H9 (cell line): ENCODE measurements at regions not wholly inside any gene's neighbourhood (a gene's known extent, or its start where the extent isn't known, plus 50 kb on each side); places are given as distances from the start of the nearest gene placed in this dataset.

Experiments used
- DNase-seq: peaks from one replicate; pipeline ENCODE4 v3.0.0-alpha.2; 2017
- H2AFZ ChIP-seq: one replicate; pipeline ENCODE4 v1.6.1; 2013; ENCODE audit warnings: mild to moderate bottlenecking, low read length, control low read depth, moderate library complexity
- H2AK5ac ChIP-seq: 2 replicates; pipeline ENCODE4 v1.6.1; 2013; ENCODE audit warnings: low read length, control low read depth, mixed read lengths; ENCODE audit not compliant: insufficient read length
- H2BK120ac ChIP-seq: one replicate; pipeline ENCODE4 v1.6.1; 2013; ENCODE audit warnings: low read depth, mild to moderate bottlenecking, low read length, control low read depth, inconsistent platforms; ENCODE audit not compliant: poor library complexity, severe bottlenecking
- H2BK12ac ChIP-seq: 2 replicates; pipeline ENCODE4 v1.6.1; 2013; ENCODE audit warnings: low read length, control low read depth, mixed read lengths, low read depth; ENCODE audit not compliant: insufficient read length
- H2BK15ac ChIP-seq: 2 replicates; pipeline ENCODE4 v1.6.1; 2013; ENCODE audit warnings: low read depth, low read length, control low read depth
- H2BK20ac ChIP-seq: one replicate; pipeline ENCODE4 v1.6.1; 2013; ENCODE audit warnings: low read depth, mild to moderate bottlenecking, low read length, control low read depth, inconsistent platforms; ENCODE audit not compliant: poor library complexity, severe bottlenecking
- H2BK5ac ChIP-seq: 2 replicates; pipeline ENCODE4 v1.6.1; 2013; ENCODE audit warnings: low read length, control low read depth, mixed read lengths; ENCODE audit not compliant: insufficient read length
- H3K14ac ChIP-seq: 2 replicates; pipeline ENCODE4 v1.6.1; 2013; ENCODE audit warnings: low read length, control low read depth; ENCODE audit not compliant: insufficient read depth
- H3K18ac ChIP-seq: 2 replicates; pipeline ENCODE4 v1.6.1; 2013; ENCODE audit warnings: low read depth, mild to moderate bottlenecking, mixed read lengths, low read length, control low read depth; ENCODE audit not compliant: insufficient read length
- H3K23ac ChIP-seq: 2 replicates; pipeline ENCODE4 v1.6.1; 2013; ENCODE audit warnings: low read length, control low read depth, mixed read lengths, low read depth; ENCODE audit not compliant: insufficient read length
- H3K23me2 ChIP-seq: 2 replicates; pipeline ENCODE4 v1.6.1; 2013; ENCODE audit warnings: low read depth, mild to moderate bottlenecking, mixed read lengths, low read length, control low read depth; ENCODE audit not compliant: insufficient read length, poor library complexity, severe bottlenecking
- H3K27ac ChIP-seq: 2 replicates; pipeline ENCODE4 v1.5.1; 2013; ENCODE audit warnings: low read length, control low read depth, mixed read lengths, low read depth; ENCODE audit not compliant: insufficient read length
- H3K27me3 ChIP-seq: 2 replicates; pipeline ENCODE4 v1.6.1; 2013; ENCODE audit warnings: low read length, control low read depth, inconsistent platforms; ENCODE audit not compliant: insufficient read depth
- H3K4ac ChIP-seq: 2 replicates; pipeline ENCODE4 v1.6.1; 2013; ENCODE audit warnings: low read depth, mild to moderate bottlenecking, control low read depth, inconsistent platforms, low read length, moderate library complexity
- H3K4me1 ChIP-seq: 2 replicates; pipeline ENCODE4 v1.6.1; 2013; ENCODE audit warnings: low read length, control low read depth, inconsistent platforms; ENCODE audit not compliant: insufficient read depth
- H3K4me2 ChIP-seq: 2 replicates; pipeline ENCODE4 v1.6.1; 2013; ENCODE audit warnings: low read length, control low read depth, mixed read lengths; ENCODE audit not compliant: insufficient read length, insufficient read depth
- H3K56ac ChIP-seq: 2 replicates; pipeline ENCODE4 v1.6.1; 2013; ENCODE audit warnings: low read depth, mild to moderate bottlenecking, mixed read lengths, low read length, control low read depth; ENCODE audit not compliant: insufficient read length
- H3K79me1 ChIP-seq: 2 replicates; pipeline ENCODE4 v1.6.1; 2013; ENCODE audit warnings: low read depth, mild to moderate bottlenecking, moderate library complexity, low read length, control low read depth, inconsistent platforms; ENCODE audit not compliant: insufficient read depth, poor library complexity, severe bottlenecking
- H3K79me2 ChIP-seq: 2 replicates; pipeline ENCODE4 v1.6.1; 2013; ENCODE audit warnings: low read length, control low read depth, inconsistent platforms; ENCODE audit not compliant: insufficient read depth
- H3K9ac ChIP-seq: 2 replicates; pipeline ENCODE4 v1.6.1; 2013; ENCODE audit warnings: low read length, control low read depth, mixed read lengths; ENCODE audit not compliant: insufficient read length; ENCODE audit errors: extremely low read depth
- H3K9me3 ChIP-seq: one replicate; pipeline ENCODE4 v1.6.1; 2013; ENCODE audit warnings: low read depth, low read length, inconsistent platforms; ENCODE audit not compliant: control insufficient read depth
- H3T11ph ChIP-seq: one replicate; pipeline ENCODE4 v1.6.1; 2013; ENCODE audit warnings: mild to moderate bottlenecking, low read length, control low read depth, inconsistent platforms
- H4K20me1 ChIP-seq: one replicate; pipeline ENCODE4 v1.6.1; 2013; ENCODE audit not compliant: control insufficient read depth, insufficient read length, insufficient read depth
- H4K5ac ChIP-seq: 2 replicates; pipeline ENCODE4 v1.6.1; 2013; ENCODE audit warnings: low read depth, mild to moderate bottlenecking, mixed read lengths, low read length, control low read depth; ENCODE audit not compliant: insufficient read length
- H4K8ac ChIP-seq: replicated peaks from 2 replicates; pipeline ENCODE4 v1.6.1; 2013; ENCODE audit warnings: low read length, control low read depth, mixed read lengths, low read depth; ENCODE audit not compliant: insufficient read length
- H4K91ac ChIP-seq: 2 replicates; pipeline ENCODE4 v1.6.1; 2013; ENCODE audit warnings: low read depth, mild to moderate bottlenecking, moderate library complexity, mixed read lengths, low read length, control low read depth; ENCODE audit not compliant: insufficient read length
- H3K27ac Mint-ChIP-seq, 3 experiments: 2 replicates in 2 of 3; 3 replicates in 1 of 3; pipeline ENCODE4 v1.8.0; 2020 to 2021; ENCODE audit warnings: mixed read lengths in 3 of 3, mild to moderate bottlenecking in 1 of 3, moderate library complexity in 1 of 3
- H3K27me3 Mint-ChIP-seq: 2 replicates; pipeline ENCODE4 v1.8.0; 2021; ENCODE audit warnings: low read depth, mild to moderate bottlenecking, moderate library complexity, mixed read lengths
- H3K36me3 Mint-ChIP-seq, 3 experiments: 2 replicates in 2 of 3; 3 replicates in 1 of 3; pipeline ENCODE4 v1.8.0; 2020 to 2021; ENCODE audit warnings: low read depth in 3 of 3, mixed read lengths in 3 of 3; ENCODE audit not compliant: insufficient read depth in 1 of 3
- H3K4me1 Mint-ChIP-seq, 2 experiments: 2 replicates each; pipeline ENCODE4 v1.8.0; 2020; ENCODE audit warnings: mixed read lengths in 2 of 2
- H3K4me3 Mint-ChIP-seq, 2 experiments: 2 replicates in 1 of 2; 3 replicates in 1 of 2; pipeline ENCODE4 v1.8.0; 2020 to 2021; ENCODE audit warnings: mild to moderate bottlenecking in 2 of 2, mixed read lengths in 2 of 2, moderate library complexity in 1 of 2
- H3K9me3 Mint-ChIP-seq, 2 experiments: 2 replicates in 1 of 2; 3 replicates in 1 of 2; pipeline ENCODE4 v1.8.0; 2020; ENCODE audit warnings: mild to moderate bottlenecking in 2 of 2, mixed read lengths in 2 of 2, moderate library complexity in 1 of 2
- CTCF ChIP-seq: fragments of 200-600 bp; sonication (generic); conservative IDR thresholded peaks from 3 replicates; pipeline ENCODE4 v1.8.0; 2021; ENCODE audit warnings: antibody characterized with exemption, mild to moderate bottlenecking
- WGBS: extraction: QIAGEN DNeasy Blood & Tissue Kit; methylation state at CpG from one replicate; pipeline ENCODE4 v1.1.7; 2013; ENCODE audit warnings: missing lambda C conversion rate, low lambda C conversion rate, mixed read lengths; ENCODE audit not compliant: insufficient read length; ENCODE audit errors: extremely low coverage; 5-methylcytosine and 5-hydroxymethylcytosine counted together

- Histone ChIP-seq H4K91ac (no peak overlapping the region), H3K4ac (no peak overlapping the region), H2AK5ac (no peak overlapping the region), H4K5ac (no peak overlapping the region), H3T11ph (no peak overlapping the region), H2BK15ac (no peak overlapping the region), H3K23ac (no peak overlapping the region), H3K4me2 (no peak overlapping the region), H3K56ac (no peak overlapping the region), H3K14ac (no peak overlapping the region), H2AFZ (no peak overlapping the region), H3K4me1 (no peaks in the 10 kb centered on the region), H3K18ac (no peak overlapping the region), H4K20me1 (no peaks in the 10 kb centered on the region), H2BK20ac (no peak overlapping the region), H2BK12ac (no peak overlapping the region), H3K9me3 (no peaks in the 10 kb centered on the region), H2BK120ac (no peak overlapping the region), H3K23me2 (no peaks in the 10 kb centered on the region), H3K27me3 (no peaks in the 10 kb centered on the region), H3K79me2 (no peaks in the 10 kb centered on the region), H3K9ac (no peak overlapping the region), H4K8ac (no peak overlapping the region), H3K27ac (no peak overlapping the region), H2BK5ac (no peak overlapping the region), H3K79me1 (no peaks in the 10 kb centered on the region)
- Mint-ChIP-seq H3K9me3 (no peaks in the 10 kb centered on the region), H3K27ac (peak overlapping the region in 1 of 3 experiments; percentile 46; a peak in 1 of 7 replicates), H3K4me1 (peaks cover 10 to 15% of the 10 kb centered on the region in 2 experiments), H3K4me3 (no peak overlapping the region), H3K27me3 (no peaks in the 10 kb centered on the region; the same call in none of the 2 replicates), H3K36me3 (no peaks in the 10 kb centered on the region)
- WGBS: no CpG with 5 or more reads among the region's 4 CpGs
- TF ChIP-seq CTCF: no peak
- DNase-seq: no peak
These were observed 144.7 kb downstream of the PDGFRA start for GRCh38 chr4:54373718-54374210.
